HG03045 (cell line): ENCODE measurements at regions not wholly inside any gene's neighbourhood (a gene's known extent, or its start where the extent isn't known, plus 50 kb on each side); places are given as distances from the start of the nearest gene placed in this dataset.
A peak's percentile ranks its signal among the peaks of the same experiment; 100 is the strongest.
"Not testable (repeated sequence)": the region's sequence is repeated elsewhere in the genome, so short reads cannot be mapped to it uniquely, and the experiment has no call there.

ENCODE experiments used
- ATAC-seq: cut with Tn5 transposase; IDR thresholded peaks from one replicate; pipeline ENCODE4 v1.9.1; 2021; ENCODE audit warnings: mild to moderate bottlenecking, moderate library complexity; ENCODE audit not compliant: unreplicated experiment

GRCh38 chr3:87503900-87504498 is 227.6 kb upstream of the POU1F1 start:
- peak; percentile 71 for ATAC-seq

GRCh38 chr3:87501076-87501475 is 224.7 kb upstream of the POU1F1 start:
- no peak for ATAC-seq

GRCh38 chr3:87498358-87499080 is 222.1 kb upstream of the POU1F1 start:
- ATAC-seq, result no peak

- ATAC-seq, result no peak
These were observed 219.6 kb upstream of the POU1F1 start for GRCh38 chr3:87495938-87496337.

- no peak for ATAC-seq
These were observed 217.9 kb upstream of the POU1F1 start for GRCh38 chr3:87494264-87494663.

- ATAC-seq, result no peak
These were observed 215.5 kb upstream of the POU1F1 start for GRCh38 chr3:87491843-87492242.

- ATAC-seq, result no peak
These were observed 213.5 kb upstream of the POU1F1 start for GRCh38 chr3:87489892-87490291.

- ATAC-seq, result no peak
These were observed 212.4 kb upstream of the POU1F1 start for GRCh38 chr3:87488765-87489164.

- not testable (repeated sequence) for ATAC-seq
These were observed 210.3 kb upstream of the POU1F1 start for GRCh38 chr3:87486635-87487034.

- ATAC-seq, result no peak
These were observed 209.7 kb upstream of the POU1F1 start for GRCh38 chr3:87486115-87486514.

- no peak for ATAC-seq
These were observed 202.3 kb upstream of the POU1F1 start for GRCh38 chr3:87478716-87479115.

- no peak for ATAC-seq
These were observed 197.6 kb upstream of the POU1F1 start for GRCh38 chr3:87473944-87474343.

GRCh38 chr3:87468938-87469337 is 192.6 kb upstream of the POU1F1 start:
- no peak for ATAC-seq

GRCh38 chr3:87468235-87468634 is 191.9 kb upstream of the POU1F1 start:
- ATAC-seq, result no peak

- no peak for ATAC-seq
These were observed 185.8 kb upstream of the POU1F1 start for GRCh38 chr3:87462228-87462627.

- no peak for ATAC-seq
These were observed 185.1 kb upstream of the POU1F1 start for GRCh38 chr3:87461443-87461842.

- no peak for ATAC-seq
These were observed 184.7 kb upstream of the POU1F1 start for GRCh38 chr3:87461036-87461435.

- ATAC-seq, result no peak
These were observed 172.2 kb upstream of the POU1F1 start for GRCh38 chr3:87448558-87448957.

GRCh38 chr3:87446849-87447387 is 170.5 kb upstream of the POU1F1 start:
- no peak for ATAC-seq

- no peak for ATAC-seq
These were observed 166.1 kb upstream of the POU1F1 start for GRCh38 chr3:87442470-87442869.

GRCh38 chr3:87437765-87438164 is 161.4 kb upstream of the POU1F1 start:
- no peak for ATAC-seq

GRCh38 chr3:87436781-87437543 is 160.6 kb upstream of the POU1F1 start:
- no peak for ATAC-seq
